ENCODE measurements at regions not wholly inside any gene's neighbourhood (a gene's known extent, or its start where the extent isn't known, plus 50 kb on each side); places are given as distances from the start of the nearest gene placed in this dataset.

DNA sequence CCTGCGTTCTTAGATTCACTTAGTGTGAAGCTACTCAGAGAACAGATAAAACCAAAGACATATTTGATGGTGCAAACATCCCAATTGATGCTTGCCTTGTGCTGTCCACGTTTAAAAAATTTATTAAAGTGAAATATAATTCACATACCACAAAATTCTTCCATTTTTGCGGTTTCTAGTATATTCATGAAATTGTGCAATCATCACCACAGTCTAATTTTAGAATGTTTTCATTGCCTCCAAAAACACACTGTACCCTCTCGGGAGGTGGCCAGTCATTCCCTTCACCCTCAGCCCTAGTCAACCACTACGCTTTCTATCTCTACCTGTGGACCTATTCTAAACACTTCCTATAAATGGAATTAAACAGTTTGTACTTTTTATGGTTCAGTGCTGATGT, 1109.2 kb downstream of the FLRT2 start:
- no peak for DNase-seq
- intact Hi-C loops (cut with DNase I) = no loop called here

DNA sequence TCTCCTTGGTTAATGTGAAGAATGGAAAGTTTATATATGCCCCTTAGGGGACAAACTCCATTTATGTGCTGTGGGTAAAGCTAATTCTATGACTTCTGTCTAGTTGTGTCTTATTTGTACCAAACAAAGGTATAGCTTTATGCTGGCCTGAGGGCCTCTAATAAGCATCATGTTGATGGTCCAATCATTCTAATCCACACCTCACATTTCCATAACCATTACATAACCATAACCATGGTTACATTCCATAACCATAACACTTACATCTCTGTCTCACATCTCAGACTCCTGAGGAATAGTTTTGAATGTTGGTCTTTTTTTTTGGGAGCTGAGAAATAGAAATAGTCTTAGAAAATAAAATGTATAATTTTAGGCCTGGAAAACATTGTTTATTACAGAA, 1097.1 kb downstream of the FLRT2 start:
- intact Hi-C loops (cut with DNase I) = no loop called here
- no peak for DNase-seq

DNA sequence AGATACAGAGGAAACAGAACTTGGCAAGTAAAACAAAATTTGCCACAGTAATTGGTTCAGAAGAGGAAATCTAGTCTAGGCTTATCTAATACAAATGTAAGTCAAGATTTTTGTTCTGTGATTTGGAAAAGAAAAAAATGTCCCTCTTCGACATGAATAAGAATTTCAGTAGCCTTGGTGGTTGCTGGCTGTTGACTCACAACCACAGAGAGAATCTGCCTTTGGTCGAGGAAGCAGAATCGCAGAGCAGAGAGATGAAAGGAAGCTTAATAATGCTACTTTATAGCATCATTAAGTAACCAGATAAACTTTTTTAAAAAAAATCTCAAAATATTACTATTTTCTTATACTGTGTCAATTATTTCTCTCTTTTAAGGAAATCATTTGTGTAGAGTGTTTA, 1096.6 kb downstream of the FLRT2 start:
- intact Hi-C loops (cut with DNase I) = no loop called here
- DNase-seq = no peak

DNA sequence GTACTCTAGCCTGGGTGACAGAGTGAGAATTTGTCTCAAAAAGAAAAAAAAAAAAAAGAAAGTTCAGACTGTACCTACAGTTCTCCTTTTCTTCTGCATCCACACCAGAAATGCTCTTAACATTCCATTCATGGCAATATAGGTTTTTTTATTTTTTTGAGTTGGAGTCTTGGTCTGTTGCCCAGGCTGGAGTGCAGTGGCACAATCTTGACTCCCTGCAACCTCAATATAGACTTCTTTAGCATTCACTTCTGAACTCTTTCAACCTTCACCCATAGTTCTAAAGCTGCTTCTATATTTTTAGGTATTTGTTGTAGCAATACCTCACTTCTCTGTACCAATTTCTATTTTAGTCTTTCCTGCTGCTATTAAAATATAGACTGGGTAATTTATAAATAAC, 1095.7 kb downstream of the FLRT2 start:
- no peak for DNase-seq
- intact Hi-C loops (cut with DNase I) = no loop called here

DNA sequence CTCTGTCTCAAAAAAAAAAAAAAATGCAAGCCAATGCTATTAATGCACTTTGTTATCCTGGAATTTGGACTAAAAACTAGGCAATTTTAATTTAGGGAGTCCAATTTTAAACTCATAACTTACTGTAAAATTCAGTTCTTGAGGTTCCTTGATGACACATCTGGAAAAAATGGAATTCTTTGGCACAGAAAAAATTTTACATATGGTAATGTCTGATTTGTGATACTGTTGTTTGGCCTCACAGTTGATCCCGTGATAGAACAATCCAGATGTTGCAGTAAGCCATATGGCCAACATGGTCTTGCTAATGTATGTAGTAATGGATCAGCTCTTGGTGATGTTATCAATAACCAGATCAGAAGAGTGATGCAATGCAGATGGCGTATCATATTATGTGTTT, 1089.8 kb downstream of the FLRT2 start:
- intact Hi-C loops (cut with DNase I) = no loop called here

DNA sequence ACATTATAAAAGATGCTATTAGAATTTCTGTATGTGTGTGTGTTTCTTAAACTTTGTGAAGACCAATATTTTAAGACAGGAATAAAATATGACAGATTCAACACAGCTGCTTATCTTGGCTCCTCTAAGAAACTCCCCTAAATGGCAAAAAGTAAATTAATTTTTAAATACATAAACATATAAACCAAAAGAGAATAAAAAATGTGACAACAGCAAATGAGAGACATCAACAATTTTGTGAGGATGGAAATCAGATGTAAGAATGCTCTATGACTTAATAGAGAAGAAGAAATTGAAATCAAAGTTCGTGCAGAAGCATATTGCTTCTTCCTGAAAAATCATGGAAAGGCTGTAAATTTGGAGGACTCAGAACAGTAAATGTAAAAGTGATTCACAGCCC, 1083.8 kb downstream of the FLRT2 start:
- intact Hi-C loops (cut with DNase I) = no loop called here
- no peak for DNase-seq

More for the DNA sequence above, 1089.8 kb downstream of the FLRT2 start:
- no peak for DNase-seq

DNA sequence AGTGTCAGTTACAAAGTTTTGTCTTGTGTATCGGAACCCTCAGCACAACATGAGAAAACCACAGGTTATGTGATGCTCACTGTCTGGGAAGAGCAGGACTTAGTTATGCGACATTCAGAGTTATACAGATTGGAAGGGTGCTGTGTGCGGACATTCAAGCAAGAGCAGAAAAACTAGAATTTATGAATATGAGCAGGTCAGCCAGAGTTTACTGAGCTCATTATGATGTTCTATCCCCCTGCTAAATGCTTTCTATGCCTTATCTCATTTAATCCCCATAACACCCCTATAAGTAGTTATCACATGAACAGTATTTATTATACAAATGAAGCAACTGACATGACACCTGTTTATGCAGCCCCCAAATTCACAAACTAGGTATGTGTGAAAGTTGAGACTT, 1083.2 kb downstream of the FLRT2 start:
- DNase-seq = no peak
- intact Hi-C loops (cut with DNase I) = no loop called here

DNA sequence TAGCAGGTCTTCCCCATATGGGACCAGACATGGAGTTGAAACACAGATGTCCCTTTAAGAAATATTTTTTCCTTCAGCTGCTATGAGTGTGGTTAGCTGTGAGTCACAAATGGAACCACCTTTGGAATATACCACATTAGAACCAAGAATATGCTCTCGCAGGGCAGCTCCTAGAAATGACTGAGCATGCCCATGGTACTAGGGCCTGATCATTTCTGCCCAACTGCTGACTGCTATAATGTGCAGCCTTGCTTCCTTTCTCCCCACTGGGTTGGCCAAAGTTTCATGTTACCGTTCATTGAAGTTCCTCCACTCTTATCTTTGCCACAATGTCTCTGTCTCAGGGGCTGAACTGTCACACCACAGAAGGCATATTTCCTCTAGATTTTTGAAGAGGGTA, 1074.6 kb downstream of the FLRT2 start:
- intact Hi-C loops (cut with DNase I) = no loop called here
- DNase-seq = no peak

DNA sequence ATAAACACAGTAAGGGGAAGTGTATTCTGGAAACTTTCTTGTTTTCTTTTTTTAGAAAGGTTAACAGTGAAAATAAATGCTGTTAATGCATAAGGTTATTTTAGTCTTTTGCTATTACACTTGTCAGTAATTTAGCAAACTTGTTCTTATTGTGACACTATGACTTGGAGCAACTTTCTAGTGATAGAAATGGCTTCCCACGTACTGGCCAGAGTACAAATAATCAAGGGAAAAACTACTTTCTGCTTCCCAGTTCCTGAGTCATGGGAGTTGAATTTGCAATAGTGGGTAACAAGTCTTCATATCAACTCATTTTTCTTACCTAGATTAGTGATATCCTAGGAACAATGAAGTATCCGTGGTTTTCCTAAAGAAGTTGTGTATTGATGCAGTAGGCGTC, 1072.3 kb downstream of the FLRT2 start:
- DNase-seq = no peak
- intact Hi-C loops (cut with DNase I) = no loop called here

DNA sequence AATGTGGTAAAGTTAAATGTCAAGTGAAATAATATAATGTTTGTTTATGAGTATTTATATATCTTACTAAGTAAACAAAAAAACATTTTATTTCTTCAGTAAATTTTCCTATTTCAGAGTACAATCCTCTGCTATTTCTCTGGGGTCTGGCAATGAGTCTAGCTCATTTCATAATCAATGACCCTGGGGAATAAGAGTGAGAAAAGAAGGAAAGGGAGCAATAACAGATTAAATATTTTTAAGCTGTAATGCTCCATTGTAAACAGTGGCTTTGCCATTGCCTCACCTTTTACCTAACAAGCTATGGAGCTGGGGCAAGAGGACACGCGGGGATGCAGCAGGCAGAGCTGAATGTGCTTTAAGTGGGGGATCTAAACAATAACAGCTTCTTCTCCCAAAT, 1071.9 kb downstream of the FLRT2 start:
- intact Hi-C loops (cut with DNase I) = no loop called here

DNA sequence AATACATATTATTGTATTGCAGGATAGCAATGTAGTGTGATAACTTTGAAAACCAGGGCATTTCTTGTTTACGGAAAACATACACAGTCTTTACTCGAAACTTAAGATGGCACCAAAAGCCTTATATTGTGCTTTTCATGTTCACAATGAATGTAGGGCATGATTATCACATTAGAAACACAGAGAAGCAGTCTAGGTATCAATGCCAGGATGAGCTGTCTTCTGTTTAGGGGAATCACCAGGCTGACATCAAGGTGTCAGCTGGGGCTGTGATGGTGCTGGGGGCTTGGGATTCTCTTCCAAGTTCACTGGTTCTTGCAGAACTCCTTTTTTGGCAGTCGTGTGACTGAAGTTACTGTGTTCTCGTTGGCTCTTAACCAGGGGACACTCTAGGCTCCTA, 1067.3 kb downstream of the FLRT2 start:
- DNase-seq = no peak
- intact Hi-C loops (cut with DNase I) = no loop called here

More for the DNA sequence above, 1071.9 kb downstream of the FLRT2 start:
- no peak for DNase-seq

DNA sequence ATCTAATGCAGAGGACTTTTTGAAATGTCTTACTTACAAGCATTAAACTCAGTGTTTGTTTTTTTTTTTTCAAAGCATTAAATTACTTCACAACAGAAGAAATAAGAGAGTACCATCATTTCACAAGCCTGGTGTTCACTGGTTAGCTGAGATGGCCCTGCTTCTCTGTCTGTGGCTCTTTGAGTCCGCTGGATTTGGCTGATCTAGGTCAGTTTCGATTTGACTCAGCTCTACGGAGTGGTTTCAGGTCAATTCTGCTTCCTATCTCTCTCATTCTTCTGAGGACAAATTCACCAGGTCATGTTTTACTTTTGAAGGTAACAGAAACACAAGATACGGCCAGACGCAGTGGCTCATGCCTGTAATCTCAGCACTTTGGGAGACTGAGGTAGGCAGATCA, 1066.1 kb downstream of the FLRT2 start:
- intact Hi-C loops (cut with DNase I) = no loop called here
- no peak for DNase-seq

DNA sequence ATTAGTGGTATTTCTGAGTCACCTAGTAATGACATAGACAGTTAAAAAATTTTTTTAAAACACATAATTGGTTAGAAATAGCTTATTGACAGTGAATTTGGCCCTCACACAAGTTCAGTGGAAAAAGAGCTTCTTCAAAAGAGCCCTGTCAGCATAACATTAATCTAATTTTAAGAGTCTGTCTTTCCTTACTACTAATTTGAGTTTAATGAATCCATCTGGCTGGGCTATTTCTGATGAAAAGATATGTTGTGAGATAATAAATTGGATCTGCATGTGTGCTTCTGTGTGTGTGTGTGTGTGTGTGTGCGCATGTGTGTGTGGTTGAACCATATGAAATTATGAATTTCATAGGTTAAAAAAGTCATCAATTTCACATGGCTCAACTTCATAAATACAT, 1045.2 kb downstream of the FLRT2 start:
- intact Hi-C loops (cut with DNase I) = no loop called here
- DNase-seq = no peak

DNA sequence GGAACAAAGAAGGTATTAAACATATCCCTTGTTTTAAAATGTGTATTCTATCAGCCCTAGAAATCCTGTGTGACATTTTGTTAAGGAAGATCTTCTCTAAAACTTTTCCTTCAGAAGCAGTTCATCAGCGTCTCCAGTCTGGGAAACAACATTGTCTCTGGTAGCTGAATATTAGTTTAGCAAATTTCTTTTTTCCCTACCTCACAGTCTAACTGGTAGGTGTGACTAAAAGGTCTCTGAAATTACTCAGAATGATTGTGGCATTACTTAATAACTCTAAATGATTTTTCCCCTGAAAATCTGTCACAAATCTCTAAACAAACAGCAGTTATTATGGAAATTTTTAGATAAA, 1044.8 kb downstream of the FLRT2 start:
- intact Hi-C loops (cut with DNase I) = no loop called here

DNA sequence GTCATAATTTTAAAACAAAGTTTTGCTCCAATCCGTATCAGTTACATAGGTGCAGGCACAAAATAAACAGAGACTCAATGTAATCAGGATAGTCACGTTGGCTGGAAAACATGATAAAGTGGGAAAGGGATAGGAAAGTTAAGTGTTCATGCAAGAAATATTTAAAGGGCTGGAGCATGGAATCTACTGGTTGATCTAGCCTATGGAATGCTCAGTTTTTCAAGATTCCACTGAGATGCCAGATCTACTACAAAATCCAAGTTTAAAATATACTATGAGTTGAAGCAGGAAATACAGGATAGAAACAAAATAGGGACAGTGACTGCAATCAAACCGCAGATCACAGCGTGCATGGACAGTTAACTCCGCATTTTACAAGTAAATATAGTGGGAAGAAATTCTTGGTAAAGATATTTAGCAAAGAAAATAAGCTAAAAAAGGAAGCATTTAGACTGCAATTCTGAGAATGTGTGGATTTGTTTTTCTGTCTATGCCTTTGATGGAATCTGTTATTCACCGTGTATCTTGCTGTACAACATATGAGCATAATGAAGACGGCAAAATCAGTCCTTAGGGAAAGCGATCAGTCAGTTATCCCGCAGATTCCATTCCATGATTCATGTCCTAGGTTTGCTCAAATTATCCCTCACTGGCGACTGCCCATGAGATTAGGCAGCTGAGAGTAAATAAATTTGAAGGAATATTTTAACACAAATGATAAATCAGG, 1044.3 kb downstream of the FLRT2 start:
- intact Hi-C loops (cut with DNase I) = no loop called here
- DNase-seq = no peak

More for the DNA sequence above, 1044.8 kb downstream of the FLRT2 start:
- no peak for DNase-seq

DNA sequence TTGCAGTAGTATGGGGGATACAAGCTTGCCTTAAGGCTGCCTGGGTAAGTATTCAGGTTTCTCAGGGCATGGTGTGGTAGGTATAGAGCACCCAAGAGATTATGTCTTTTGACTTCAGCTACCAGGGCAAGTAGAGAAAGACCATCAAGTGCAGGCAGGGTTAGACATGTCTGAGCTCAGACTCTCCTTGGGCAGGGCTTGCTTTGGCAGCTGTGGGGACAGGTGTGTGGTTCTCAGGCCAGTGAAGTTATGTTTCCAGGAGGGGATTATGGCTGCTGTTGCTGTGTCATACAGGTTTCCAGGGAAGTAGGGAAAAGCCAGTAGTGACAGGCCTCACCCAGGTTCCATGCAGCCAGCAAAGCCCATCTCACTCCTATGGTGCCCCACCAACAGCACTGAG, 1040.4 kb downstream of the FLRT2 start:
- no peak for DNase-seq
- intact Hi-C loops (cut with DNase I) = no loop called here

DNA sequence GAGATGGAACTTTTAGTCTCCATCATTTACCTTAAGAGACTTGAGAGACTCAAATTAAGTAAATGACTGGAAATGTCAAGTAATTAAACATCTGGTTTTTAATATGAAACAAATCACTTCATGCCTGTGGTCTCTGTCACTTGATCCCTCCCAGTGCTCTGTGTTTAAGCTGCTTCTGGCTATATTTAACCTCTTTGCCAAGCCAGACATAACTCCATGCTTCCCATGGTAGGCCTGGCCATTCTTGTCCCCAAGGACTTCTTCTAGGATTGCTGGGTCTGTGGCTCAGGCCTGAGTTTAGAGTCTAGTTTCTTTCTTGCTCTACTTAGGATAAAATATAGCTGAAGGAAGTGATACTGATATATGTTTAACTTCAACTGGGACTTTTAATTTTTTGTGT, 1013.6 kb downstream of the FLRT2 start:
- intact Hi-C loops (cut with DNase I) = no loop called here
- no peak for DNase-seq

DNA sequence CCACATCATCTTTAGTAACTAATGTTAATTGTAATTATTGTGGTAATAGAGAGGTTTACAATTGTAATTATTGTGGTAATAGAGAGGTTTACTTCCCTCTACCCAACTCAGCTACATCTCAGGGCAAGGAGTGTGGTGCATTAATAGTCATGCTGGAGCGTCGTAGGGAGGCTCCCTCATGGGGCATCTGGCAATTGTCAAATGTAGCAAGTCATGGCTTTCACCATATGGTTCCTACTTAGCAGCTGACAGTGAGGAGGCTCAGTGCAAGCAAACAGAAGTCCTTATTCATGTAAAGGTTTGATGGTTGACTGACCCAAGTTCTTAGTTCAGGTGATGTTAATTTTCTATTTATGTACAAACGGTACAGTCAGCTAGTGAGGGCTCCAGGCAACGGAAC, 1012.0 kb downstream of the FLRT2 start:
- no peak for DNase-seq
- intact Hi-C loops (cut with DNase I) = no loop called here

DNA sequence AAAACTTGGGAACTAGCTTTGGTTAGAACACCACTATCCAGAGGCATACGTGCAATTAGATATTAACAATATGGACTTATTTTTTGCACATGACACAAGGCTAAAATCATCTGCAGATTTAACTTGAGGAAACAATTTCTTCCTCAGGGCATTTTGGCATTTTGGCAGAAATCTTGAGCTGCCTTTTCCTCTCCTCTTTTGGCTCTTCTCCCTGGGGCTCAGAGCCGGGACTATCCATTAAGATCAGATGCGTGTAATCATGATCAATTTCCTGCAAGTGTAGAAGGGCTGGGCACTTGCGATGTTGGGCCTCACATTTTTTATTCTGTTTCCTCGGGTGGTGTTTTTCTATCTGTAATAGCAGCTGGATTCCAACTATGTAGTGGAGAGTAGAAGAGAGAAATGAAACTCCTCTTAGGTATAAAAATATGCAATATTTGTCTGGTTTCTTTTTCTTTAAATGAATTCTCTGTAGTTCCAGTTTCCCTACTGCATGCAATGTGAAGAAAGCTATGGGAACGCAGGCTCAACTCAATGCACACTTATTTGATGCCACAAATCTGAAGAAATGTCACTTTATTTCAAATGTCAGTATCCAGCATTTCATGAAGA, 1010.8 kb downstream of the FLRT2 start:
- DNase-seq = no peak
- intact Hi-C loops (cut with DNase I) = no loop called here

DNA sequence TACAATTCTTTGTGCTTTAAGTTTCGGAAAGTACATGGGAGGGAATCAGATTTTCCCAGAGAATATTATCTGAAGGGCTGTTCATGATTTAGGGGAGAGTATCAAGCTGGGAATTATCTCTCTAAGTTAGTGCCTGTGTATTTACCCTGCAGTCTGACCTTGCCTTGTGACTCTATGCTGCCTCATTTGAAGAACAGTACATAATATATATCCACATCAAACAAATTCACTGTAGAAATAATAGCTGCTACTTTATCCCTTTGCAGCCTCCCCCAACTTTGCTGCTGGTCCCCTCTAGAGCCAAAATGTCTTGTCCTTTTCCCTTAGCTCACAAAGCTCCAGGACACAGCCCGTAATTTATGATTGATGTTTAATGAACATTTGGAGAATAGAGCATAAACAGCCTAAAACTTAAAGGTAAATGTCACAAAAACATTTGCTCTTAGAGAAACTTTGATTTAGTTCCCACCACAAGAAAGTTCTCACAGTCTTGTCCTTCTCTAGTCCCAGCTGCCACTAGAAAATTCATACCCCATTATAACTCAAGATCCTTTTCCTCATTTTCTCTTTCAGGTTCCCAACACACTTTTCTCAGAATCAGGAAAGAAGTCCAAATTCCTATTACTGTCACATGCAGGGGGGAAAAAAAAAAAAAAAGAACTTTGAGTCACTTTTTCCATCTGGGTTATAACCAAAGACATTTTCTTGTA, 1009.6 kb downstream of the FLRT2 start:
- DNase-seq = no peak
- intact Hi-C loops (cut with DNase I) = no loop called here

DNA sequence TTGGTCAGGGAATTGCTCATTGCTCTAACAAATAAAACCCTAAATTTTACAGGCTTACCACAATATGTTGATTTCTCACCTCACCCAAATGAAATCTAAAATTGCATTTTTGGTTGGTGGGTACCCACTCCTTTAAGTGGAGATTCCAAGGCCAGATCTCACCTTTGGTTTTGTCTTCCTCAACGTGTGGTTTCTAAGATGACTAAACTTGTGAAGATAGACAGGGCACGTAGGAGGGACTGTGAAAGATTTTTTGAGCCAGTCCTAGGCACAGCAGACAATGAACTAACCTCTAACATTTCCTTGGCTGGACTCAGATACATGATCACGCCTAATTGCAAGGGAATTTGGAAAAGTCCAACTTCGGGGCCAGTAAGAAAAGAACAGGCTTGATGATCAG, 1003.9 kb downstream of the FLRT2 start:
- intact Hi-C loops (cut with DNase I) = no loop called here
- no peak for DNase-seq

DNA sequence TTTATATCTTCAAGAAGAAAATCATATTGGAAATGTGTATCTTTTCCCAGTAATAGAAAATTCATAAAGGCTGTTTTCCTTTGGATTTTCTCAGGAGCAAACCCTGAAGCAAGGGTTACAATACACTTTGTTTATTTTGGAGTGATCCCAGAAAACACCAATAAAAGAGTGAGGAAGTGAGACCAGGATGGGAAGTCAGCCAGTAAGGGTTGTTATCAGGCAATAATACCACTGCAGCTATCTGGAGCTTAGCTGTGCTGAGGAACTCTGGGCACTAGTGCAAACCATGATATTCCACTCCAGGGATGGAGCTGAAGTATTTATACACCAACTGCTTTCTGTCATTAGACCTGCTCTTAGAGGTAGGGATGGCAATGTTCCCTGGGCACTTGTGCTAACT, 1002.3 kb downstream of the FLRT2 start:
- intact Hi-C loops (cut with DNase I) = no loop called here
- DNase-seq = no peak

Measured in posterior cingulate gyrus (tissue), 11 donors.